Skeletal muscle satellite cell (primary cell): ENCODE measurements at regions not wholly inside any gene's neighbourhood (a gene's known extent, or its start where the extent isn't known, plus 50 kb on each side); places are given as distances from the start of the nearest gene placed in this dataset.
"Not testable (repeated sequence)": the region's sequence is repeated elsewhere in the genome, so short reads cannot be mapped to it uniquely, and the experiment has no call there.

ENCODE experiments used
- H3K27me3 ChIP-seq: 2 replicates; pipeline ENCODE4 v1.7.0; 2013; ENCODE audit warnings: low read length; ENCODE audit not compliant: control insufficient read depth, insufficient read depth
- H3K36me3 ChIP-seq: 2 replicates; pipeline ENCODE4 v1.7.0; 2013; ENCODE audit warnings: mild to moderate bottlenecking, control low read depth, low read length; ENCODE audit not compliant: insufficient read depth
- H3K4me1 ChIP-seq: 2 replicates; pipeline ENCODE4 v1.7.0; 2013; ENCODE audit warnings: low read length; ENCODE audit not compliant: control insufficient read depth, insufficient read depth
- H3K4me2 ChIP-seq: 2 replicates; pipeline ENCODE4 v1.7.0; 2013; ENCODE audit warnings: mild to moderate bottlenecking, low read length
- H3K4me3 ChIP-seq: 2 replicates; pipeline ENCODE4 v1.7.0; 2013; ENCODE audit warnings: low read length
- H3K9ac ChIP-seq: 2 replicates; pipeline ENCODE4 v1.7.0; 2013; ENCODE audit warnings: mild to moderate bottlenecking, low read depth, low read length, moderate library complexity
- H3K9me3 ChIP-seq: replicated peaks from 2 replicates; pipeline ENCODE4 v1.7.0; 2013; ENCODE audit warnings: mild to moderate bottlenecking, control low read depth, low read length

- H3K9me3 ChIP-seq, result no peaks in the 10 kb centered on the region
- H3K4me1 ChIP-seq, result peaks cover 30% of the 10 kb centered on the region
- H3K4me3 ChIP-seq, result peak overlapping the region; percentile 39
- H3K4me2 ChIP-seq, result peak overlapping the region; percentile 77
- no peaks in the 10 kb centered on the region for H3K36me3 ChIP-seq
- H3K27me3 ChIP-seq, result no peaks in the 10 kb centered on the region
- H3K9ac ChIP-seq, result peak overlapping the region; percentile 76
Measured at GRCh38 chr4:4659871-4660651, 118.2 kb upstream of the STX18 start.

- Histone ChIP-seq H3K9me3 (no peaks in the 10 kb centered on the region), H3K9ac (no peak overlapping the region), H3K4me1 (peaks cover 28% of the 10 kb centered on the region), H3K4me2 (no peak overlapping the region), H3K27me3 (no peaks in the 10 kb centered on the region), H3K4me3 (no peak overlapping the region), H3K36me3 (no peaks in the 10 kb centered on the region)
Measured at GRCh38 chr4:4658052-4658451, 116.2 kb upstream of the STX18 start.

GRCh38 chr4:4656977-4657376 is 115.1 kb upstream of the STX18 start:
- Histone ChIP-seq H3K4me1 (peaks cover 21% of the 10 kb centered on the region), H3K4me3 (no peak overlapping the region), H3K9ac (no peak overlapping the region), H3K4me2 (no peak overlapping the region), H3K9me3 (no peaks in the 10 kb centered on the region), H3K27me3 (no peaks in the 10 kb centered on the region), H3K36me3 (no peaks in the 10 kb centered on the region)

GRCh38 chr4:4655901-4656300 is 114.1 kb upstream of the STX18 start:
- no peak overlapping the region for H3K4me3 ChIP-seq
- H3K9me3 ChIP-seq, result no peaks in the 10 kb centered on the region
- peaks cover 16% of the 10 kb centered on the region for H3K4me1 ChIP-seq
- no peak overlapping the region for H3K4me2 ChIP-seq
- no peaks in the 10 kb centered on the region for H3K36me3 ChIP-seq
- no peak overlapping the region for H3K9ac ChIP-seq
- no peaks in the 10 kb centered on the region for H3K27me3 ChIP-seq

GRCh38 chr4:4655011-4655410 is 113.2 kb upstream of the STX18 start:
- H3K36me3 ChIP-seq, result no peaks in the 10 kb centered on the region
- no peaks in the 10 kb centered on the region for H3K27me3 ChIP-seq
- no peak overlapping the region for H3K4me2 ChIP-seq
- H3K9ac ChIP-seq, result no peak overlapping the region
- H3K4me3 ChIP-seq, result no peak overlapping the region
- no peaks in the 10 kb centered on the region for H3K9me3 ChIP-seq
- peaks cover 8% of the 10 kb centered on the region for H3K4me1 ChIP-seq

GRCh38 chr4:4651811-4652755 is 110.2 kb upstream of the STX18 start:
- Histone ChIP-seq H3K36me3 (no peaks in the 10 kb centered on the region), H3K4me2 (no peak overlapping the region), H3K4me1 (no peaks in the 10 kb centered on the region), H3K9me3 (no peaks in the 10 kb centered on the region), H3K9ac (no peak overlapping the region), H3K4me3 (no peak overlapping the region), H3K27me3 (no peaks in the 10 kb centered on the region)

- Histone ChIP-seq H3K4me2 (no peak overlapping the region), H3K4me3 (no peak overlapping the region), H3K9ac (no peak overlapping the region), H3K9me3 (no peaks in the 10 kb centered on the region), H3K36me3 (no peaks in the 10 kb centered on the region), H3K27me3 (no peaks in the 10 kb centered on the region), H3K4me1 (no peaks in the 10 kb centered on the region)
Measured at GRCh38 chr4:4647041-4647440, 105.2 kb upstream of the STX18 start.

- Histone ChIP-seq H3K9me3 (no peaks in the 10 kb centered on the region), H3K4me1 (no peaks in the 10 kb centered on the region), H3K4me3 (no peak overlapping the region), H3K36me3 (no peaks in the 10 kb centered on the region), H3K9ac (no peak overlapping the region), H3K27me3 (no peaks in the 10 kb centered on the region), H3K4me2 (no peak overlapping the region)
Measured at GRCh38 chr4:4645743-4646142, 103.9 kb upstream of the STX18 start.

GRCh38 chr4:4644277-4644676 is 102.4 kb upstream of the STX18 start:
- not testable (repeated sequence) for H3K9ac ChIP-seq, H3K36me3 ChIP-seq, H3K4me3 ChIP-seq, H3K27me3 ChIP-seq, H3K4me1 ChIP-seq, H3K4me2 ChIP-seq, H3K9me3 ChIP-seq

GRCh38 chr4:4643743-4644142 is 101.9 kb upstream of the STX18 start:
- H3K4me1 ChIP-seq, H3K9me3 ChIP-seq, H3K36me3 ChIP-seq, H3K27me3 ChIP-seq, H3K4me2 ChIP-seq, H3K9ac ChIP-seq, H3K4me3 ChIP-seq: not testable (repeated sequence)

- no peaks in the 10 kb centered on the region for H3K27me3 ChIP-seq
- H3K9me3 ChIP-seq, result no peaks in the 10 kb centered on the region
- H3K4me1 ChIP-seq, result no peaks in the 10 kb centered on the region
- H3K9ac ChIP-seq, result no peak overlapping the region
- H3K36me3 ChIP-seq, result no peaks in the 10 kb centered on the region
- H3K4me3 ChIP-seq, result no peak overlapping the region
- no peak overlapping the region for H3K4me2 ChIP-seq
Measured at GRCh38 chr4:4643306-4643705, 101.5 kb upstream of the STX18 start.
